Aorta (tissue), 5 donors: ENCODE measurements at regions not wholly inside any gene's neighbourhood (a gene's known extent, or its start where the extent isn't known, plus 50 kb on each side); places are given as distances from the start of the nearest gene placed in this dataset.
A peak's percentile ranks its signal among the peaks of the same experiment; 100 is the strongest.

ENCODE experiments used
- ATAC-seq: fragments of 200-7000 bp; cut with Tn5 transposase; one replicate; pipeline ENCODE4 v1.9.1; 2022; ENCODE audit warnings: moderate library complexity; ENCODE audit not compliant: low FRiP score
- DNase-seq, 2 donors: peaks; one replicate each; pipeline ENCODE4 v3.0.0-alpha.2; 2020
- H3K27ac ChIP-seq, 2 donors: one replicate each; pipeline ENCODE4 v1.5.1; 2013; ENCODE audit warnings: low read length in 2 of 2, mild to moderate bottlenecking in 2 of 2, moderate library complexity in 2 of 2, control low read depth in 1 of 2, inconsistent platforms in 1 of 2, low read depth in 1 of 2
- H3K27me3 ChIP-seq, 2 donors: one replicate each; pipeline ENCODE4 v1.6.1; 2013; ENCODE audit warnings: control low read depth in 1 of 2, low read length in 1 of 2, mild to moderate bottlenecking in 1 of 2, moderate library complexity in 1 of 2; ENCODE audit not compliant: insufficient read depth in 2 of 2, control insufficient read depth in 1 of 2
- H3K36me3 ChIP-seq, 2 donors: one replicate each; pipeline ENCODE4 v1.6.1; 2013; ENCODE audit warnings: control low read depth in 1 of 2, low read length in 1 of 2, mild to moderate bottlenecking in 1 of 2; ENCODE audit not compliant: insufficient read depth in 2 of 2, control insufficient read depth in 1 of 2
- H3K4me1 ChIP-seq, 2 donors: one replicate each; pipeline ENCODE4 v1.6.1; 2013; ENCODE audit warnings: low read length in 2 of 2, control low read depth in 1 of 2, mild to moderate bottlenecking in 1 of 2, moderate library complexity in 1 of 2; ENCODE audit not compliant: insufficient read depth in 2 of 2, control insufficient read depth in 1 of 2
- H3K4me3 ChIP-seq, 2 donors: one replicate each; pipeline ENCODE4 v1.5.1; 2013; ENCODE audit warnings: low read length in 2 of 2, control low read depth in 1 of 2, mild to moderate bottlenecking in 1 of 2
- H3K9me3 ChIP-seq: one replicate; pipeline ENCODE4 v1.6.1; 2013; ENCODE audit warnings: mild to moderate bottlenecking, low read length; ENCODE audit not compliant: control insufficient read depth
- WGBS, 2 donors: extraction: QIAGEN DNeasy Blood & Tissue Kit; methylation state at CpG; one replicate each; pipeline ENCODE4 v1.1.7; 2013; 5-methylcytosine and 5-hydroxymethylcytosine counted together
- intact Hi-C, 2 donors: fragments of 100-400 bp; cut with DNase I; formaldehyde crosslinking; loops; one replicate each; pipeline versions ENCODE4 v1.14.2 to v1.15.0; 2022
- donor health status: healthy with polysubstance abuse.
- donor health status: Bipolar disorder and iron deficiency.
- donor health status: DM: no; HTN: no; CAD: no.
- donor health status: DM: no; HTN: no; CAD: no.
- donor health status: DM: yes; HTN: yes; CAD: no.

DNA sequence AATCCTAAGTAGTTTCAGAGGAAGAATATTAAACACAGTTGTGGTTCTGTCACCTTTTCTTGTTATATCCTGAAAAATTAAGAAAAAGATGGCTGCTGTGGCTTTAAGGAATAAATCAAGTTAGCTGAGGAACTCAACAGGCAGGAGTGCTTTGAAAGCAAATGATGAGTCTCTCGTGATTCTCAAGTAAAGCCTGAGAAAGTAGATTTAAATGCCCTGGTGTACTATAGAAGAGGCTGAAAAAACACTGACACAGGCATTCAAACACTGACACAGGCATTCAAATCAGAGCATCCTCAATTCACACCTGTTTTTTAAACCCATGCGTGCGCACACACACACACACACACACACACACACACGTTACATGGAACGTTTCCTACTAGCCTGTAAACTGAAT is 218.6 kb downstream of the OGFRL1 start:
- WGBS, 2 donors = 75 to 81% methylated on average over 5 of the region's 5 CpGs
- H3K27me3 ChIP-seq = no peaks in the 10 kb centered on the region
- H3K9me3 ChIP-seq = no peaks in the 10 kb centered on the region
- ATAC-seq (no peak), DNase-seq (no peak)
- H3K27ac ChIP-seq = no peak overlapping the region
- H3K36me3 ChIP-seq = no peaks in the 10 kb centered on the region
- peaks cover 0 to 2% of the 10 kb centered on the region in 2 donors for H3K4me1 ChIP-seq
- no peak overlapping the region for H3K4me3 ChIP-seq
- intact Hi-C loops = loop anchor here (5.0 kb wide), 1 partner anchor 40 kb away; no protein-coding TSS in a partner anchor

- Histone ChIP-seq H3K27ac (no peak overlapping the region), H3K9me3 (no peaks in the 10 kb centered on the region), H3K4me1 (peaks cover 0 to 2% of the 10 kb centered on the region in 2 donors), H3K27me3 (no peaks in the 10 kb centered on the region), H3K4me3 (no peak overlapping the region), H3K36me3 (no peaks in the 10 kb centered on the region)
- intact Hi-C loops = loop anchor here (1.0 to 10.0 kb wide), 4 partner anchors 42 to 315 kb away; no protein-coding TSS in a partner anchor
- 25 to 26% methylated on average over 1 of the region's 1 CpG for WGBS, 2 donors
- DNase-seq = no peak
- no peak for ATAC-seq
Measured at GRCh38 chr6:71509191-71510005, 220.8 kb downstream of the OGFRL1 start.

- peak; percentile 64 to 82 for DNase-seq
- intact Hi-C loops = loop anchor here (1.0 to 10.0 kb wide), 3 partner anchors 126 to 315 kb away; no protein-coding TSS in a partner anchor
- ATAC-seq = peak; percentile 86
- H3K27ac ChIP-seq = no peak overlapping the region
- H3K9me3 ChIP-seq = no peaks in the 10 kb centered on the region
- peaks cover 0 to 2% of the 10 kb centered on the region in 2 donors for H3K4me1 ChIP-seq
- no peaks in the 10 kb centered on the region for H3K36me3 ChIP-seq
- no peak overlapping the region for H3K4me3 ChIP-seq
- 31 to 38% methylated on average over 5 of the region's 5 CpGs for WGBS, 2 donors
- no peaks in the 10 kb centered on the region for H3K27me3 ChIP-seq
Measured at GRCh38 chr6:71510057-71510713, 221.6 kb downstream of the OGFRL1 start.

DNA sequence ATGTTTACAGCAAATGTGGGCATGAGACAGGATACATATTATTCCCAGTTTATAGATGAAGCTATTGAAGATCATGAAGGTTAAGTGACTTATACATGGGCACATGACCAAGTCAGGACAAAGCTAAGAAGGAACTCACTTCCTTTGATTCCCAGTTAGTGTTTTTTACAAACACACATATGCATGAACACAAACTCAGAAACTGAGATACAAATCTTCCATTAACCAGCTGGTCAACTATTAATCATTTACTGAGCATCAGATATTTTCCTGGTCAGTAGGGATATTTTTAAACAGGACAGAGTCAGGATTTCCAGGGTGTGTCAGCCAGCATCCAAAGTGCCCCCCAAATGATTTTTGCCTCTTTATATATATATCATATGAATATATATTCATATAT is 222.2 kb downstream of the OGFRL1 start:
- Histone ChIP-seq H3K27ac (no peak overlapping the region), H3K4me1 (peaks cover 0 to 2% of the 10 kb centered on the region in 2 donors), H3K9me3 (no peaks in the 10 kb centered on the region), H3K36me3 (no peaks in the 10 kb centered on the region), H3K27me3 (no peaks in the 10 kb centered on the region), H3K4me3 (no peak overlapping the region)
- intact Hi-C loops = loop anchor here (1.0 to 10.0 kb wide), 3 partner anchors 127 to 316 kb away; no protein-coding TSS in a partner anchor
- DNase-seq (no peak), ATAC-seq (no peak)

GRCh38 chr6:71512256-71512655 is 223.6 kb downstream of the OGFRL1 start:
- no peak for DNase-seq
- no peaks in the 10 kb centered on the region for H3K36me3 ChIP-seq
- H3K27ac ChIP-seq = no peak overlapping the region
- H3K4me1 ChIP-seq = peaks cover 0 to 2% of the 10 kb centered on the region in 2 donors
- no peak overlapping the region for H3K4me3 ChIP-seq
- no peaks in the 10 kb centered on the region for H3K9me3 ChIP-seq
- H3K27me3 ChIP-seq = no peaks in the 10 kb centered on the region
- 49 to 63% methylated on average over 3 of the region's 3 CpGs for WGBS, 2 donors
- intact Hi-C loops = loop anchor here in 1 of 2 donors (10.0 kb wide), 1 partner anchor 317 kb away; no protein-coding TSS in a partner anchor
- ATAC-seq = no peak

DNA sequence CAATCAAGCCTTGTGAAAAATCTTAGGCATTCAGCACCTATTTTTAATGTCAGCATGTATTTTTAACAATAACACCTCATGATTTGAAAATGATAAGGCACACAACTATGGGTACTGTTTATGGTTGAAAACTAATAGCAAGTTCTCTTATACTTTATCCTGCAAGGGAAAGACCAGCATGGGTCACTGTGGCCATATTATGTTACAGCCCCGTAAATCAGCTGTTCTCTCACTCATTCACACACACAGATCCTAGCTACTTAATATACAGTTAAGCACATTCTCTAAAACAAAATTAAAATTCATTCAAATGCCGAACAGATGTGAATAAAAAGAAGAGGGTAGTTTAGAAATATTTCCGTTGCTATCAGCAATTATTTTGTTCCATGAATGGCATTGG is 224.4 kb downstream of the OGFRL1 start:
- intact Hi-C loops = loop anchor here in 1 of 2 donors (10.0 kb wide), 1 partner anchor 318 kb away; no protein-coding TSS in a partner anchor
- ATAC-seq (no peak), DNase-seq (no peak)
- Histone ChIP-seq H3K36me3 (no peaks in the 10 kb centered on the region), H3K27ac (peak overlapping the region in 1 of 2 donors; percentile 67), H3K27me3 (no peaks in the 10 kb centered on the region), H3K9me3 (no peaks in the 10 kb centered on the region), H3K4me3 (peak overlapping the region in 1 of 2 donors; percentile 18), H3K4me1 (peaks cover 0 to 2% of the 10 kb centered on the region in 2 donors)
- WGBS, 2 donors = 17 to 27% methylated on average over 3 of the region's 3 CpGs

DNA sequence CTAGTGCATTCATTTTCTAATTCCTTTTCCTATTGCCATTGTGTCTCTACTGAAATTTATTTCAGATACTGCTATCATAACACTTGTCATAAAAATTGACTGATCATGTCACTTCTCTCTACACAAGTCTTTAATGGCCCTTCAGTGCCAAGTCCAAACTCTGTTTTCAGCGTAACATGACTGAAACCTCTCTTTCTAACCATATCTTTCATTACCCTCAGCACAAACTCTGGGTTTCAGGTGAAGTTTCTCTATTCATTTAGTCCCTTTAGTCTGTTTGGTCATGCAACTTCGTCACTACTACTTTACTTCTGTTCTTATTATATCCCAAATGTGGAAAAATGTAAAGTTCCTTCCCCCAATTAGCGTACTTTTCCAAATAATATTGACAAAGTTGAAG is 234.9 kb downstream of the OGFRL1 start:
- Histone ChIP-seq H3K9me3 (no peaks in the 10 kb centered on the region), H3K27ac (no peak overlapping the region), H3K4me3 (no peak overlapping the region), H3K36me3 (no peaks in the 10 kb centered on the region), H3K4me1 (peaks cover 0 to 1% of the 10 kb centered on the region in 2 donors), H3K27me3 (no peaks in the 10 kb centered on the region)
- ATAC-seq (no peak), DNase-seq (no peak)
- 95 to 96% methylated on average over 3 of the region's 3 CpGs for WGBS, 2 donors
- intact Hi-C loops = no loop called here

- Histone ChIP-seq H3K4me1 (peaks cover 0 to 1% of the 10 kb centered on the region in 2 donors), H3K9me3 (no peaks in the 10 kb centered on the region), H3K27me3 (no peaks in the 10 kb centered on the region), H3K27ac (no peak overlapping the region), H3K36me3 (no peaks in the 10 kb centered on the region), H3K4me3 (no peak overlapping the region)
- intact Hi-C loops = no loop called here
- WGBS, 2 donors = 78% methylated on average over 4 of the region's 4 CpGs
- ATAC-seq (no peak), DNase-seq (no peak)
Measured at GRCh38 chr6:71524201-71524600, 235.6 kb downstream of the OGFRL1 start.
